Activated naive CD8-positive, alpha-beta T cell treated with anti-CD3 and anti-CD28 coated beads, Interleukin-2, amount 50 U/mL, for 24 hours (primary cell): ENCODE measurements at regions not wholly inside any gene's neighbourhood (a gene's known extent, or its start where the extent isn't known, plus 50 kb on each side); places are given as distances from the start of the nearest gene placed in this dataset.

ENCODE experiments used
- ATAC-seq: fragments of 150-1000 bp; cut with Tn5 transposase; one replicate; pipeline ENCODE4 v1.10.0; 2021
- DNase-seq: peaks from one replicate; pipeline ENCODE4 v3.0.0; 2021
- H3K27ac Mint-ChIP-seq: one replicate; pipeline ENCODE4 v1.8.0; 2021; ENCODE audit warnings: mild to moderate bottlenecking, mixed read lengths
- H3K27me3 Mint-ChIP-seq: one replicate; pipeline ENCODE4 v1.8.0; 2021; ENCODE audit warnings: mixed read lengths
- H3K36me3 Mint-ChIP-seq: one replicate; pipeline ENCODE4 v1.8.0; 2021; ENCODE audit warnings: low read depth, mixed read lengths
- H3K4me1 Mint-ChIP-seq: one replicate; pipeline ENCODE4 v1.8.0; 2021; ENCODE audit warnings: mixed read lengths
- H3K4me3 Mint-ChIP-seq: one replicate; pipeline ENCODE4 v1.8.0; 2021; ENCODE audit warnings: mild to moderate bottlenecking, moderate library complexity, mixed read lengths
- H3K9me3 Mint-ChIP-seq: one replicate; pipeline ENCODE4 v1.8.0; 2021; ENCODE audit warnings: mixed read lengths

GRCh38 chr20:11059659-11060058 lies 385.9 kb upstream of the JAG1 start:
- no peaks in the 10 kb centered on the region for H3K9me3 Mint-ChIP-seq
- H3K27me3 Mint-ChIP-seq, result no peaks in the 10 kb centered on the region
- DNase-seq (no peak), ATAC-seq (no peak)
- no peaks in the 10 kb centered on the region for H3K4me1 Mint-ChIP-seq
- H3K27ac Mint-ChIP-seq, result no peak overlapping the region
- H3K4me3 Mint-ChIP-seq, result no peak overlapping the region
- no peaks in the 10 kb centered on the region for H3K36me3 Mint-ChIP-seq

GRCh38 chr20:11060423-11061185 lies 386.8 kb upstream of the JAG1 start:
- Mint-ChIP-seq H3K9me3 (no peaks in the 10 kb centered on the region), H3K36me3 (no peaks in the 10 kb centered on the region), H3K4me3 (no peak overlapping the region), H3K27me3 (no peaks in the 10 kb centered on the region), H3K27ac (no peak overlapping the region), H3K4me1 (no peaks in the 10 kb centered on the region)
- ATAC-seq, result no peak
- DNase-seq, result no peak

GRCh38 chr20:11063444-11063843 lies 389.6 kb upstream of the JAG1 start:
- H3K27ac Mint-ChIP-seq, result no peak overlapping the region
- H3K4me3 Mint-ChIP-seq, result no peak overlapping the region
- H3K4me1 Mint-ChIP-seq, result no peaks in the 10 kb centered on the region
- H3K9me3 Mint-ChIP-seq, result no peaks in the 10 kb centered on the region
- ATAC-seq (no peak), DNase-seq (no peak)
- no peaks in the 10 kb centered on the region for H3K36me3 Mint-ChIP-seq
- no peaks in the 10 kb centered on the region for H3K27me3 Mint-ChIP-seq

GRCh38 chr20:11064946-11065345 lies 391.1 kb upstream of the JAG1 start:
- Mint-ChIP-seq H3K4me1 (no peaks in the 10 kb centered on the region), H3K27ac (no peak overlapping the region), H3K9me3 (no peaks in the 10 kb centered on the region), H3K36me3 (no peaks in the 10 kb centered on the region), H3K27me3 (peaks cover 2% of the 10 kb centered on the region), H3K4me3 (no peak overlapping the region)
- ATAC-seq (no peak), DNase-seq (no peak)

- Mint-ChIP-seq H3K4me3 (no peak overlapping the region), H3K4me1 (no peaks in the 10 kb centered on the region), H3K9me3 (peaks cover 8% of the 10 kb centered on the region), H3K27me3 (peaks cover 2% of the 10 kb centered on the region), H3K36me3 (no peaks in the 10 kb centered on the region), H3K27ac (no peak overlapping the region)
- DNase-seq (no peak), ATAC-seq (no peak)
Measured at GRCh38 chr20:11067359-11067758, 393.6 kb upstream of the JAG1 start.

GRCh38 chr20:11072982-11073381 lies 399.2 kb upstream of the JAG1 start:
- H3K4me1 Mint-ChIP-seq, result no peaks in the 10 kb centered on the region
- H3K9me3 Mint-ChIP-seq, result peaks cover 16% of the 10 kb centered on the region
- no peak overlapping the region for H3K4me3 Mint-ChIP-seq

GRCh38 chr20:11076434-11077105 lies 402.8 kb upstream of the JAG1 start:
- H3K36me3 Mint-ChIP-seq, result no peaks in the 10 kb centered on the region
- H3K9me3 Mint-ChIP-seq, result peaks cover 15% of the 10 kb centered on the region
- H3K27me3 Mint-ChIP-seq, result no peaks in the 10 kb centered on the region
- ATAC-seq (no peak), DNase-seq (no peak)
- no peak overlapping the region for H3K27ac Mint-ChIP-seq
- no peak overlapping the region for H3K4me3 Mint-ChIP-seq
- H3K4me1 Mint-ChIP-seq, result no peaks in the 10 kb centered on the region

More at GRCh38 chr20:11072982-11073381, 399.2 kb upstream of the JAG1 start:
- Mint-ChIP-seq H3K27ac (no peak overlapping the region), H3K36me3 (no peaks in the 10 kb centered on the region), H3K27me3 (peaks cover 2% of the 10 kb centered on the region)
- no peak for ATAC-seq
- DNase-seq, result no peak

DNA sequence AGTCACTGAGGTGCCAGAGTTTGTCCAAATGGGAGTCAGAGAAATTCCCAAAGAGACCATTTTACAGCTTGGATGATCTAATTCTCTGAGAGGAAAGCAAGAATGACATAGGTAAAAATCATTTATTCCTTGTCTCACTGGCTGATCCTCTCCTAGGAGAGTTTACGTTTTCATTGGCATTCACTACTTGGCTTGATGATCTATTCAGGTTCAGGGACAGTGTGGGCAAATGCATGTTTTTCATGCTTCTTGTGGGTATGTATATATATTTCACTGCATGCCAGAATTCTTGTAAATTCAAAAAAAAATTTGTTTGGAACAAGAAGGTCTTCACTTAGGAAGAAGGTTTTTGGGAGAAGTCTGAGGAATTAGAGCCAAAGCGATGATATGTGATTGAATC lies 403.4 kb upstream of the JAG1 start:
- DNase-seq (no peak), ATAC-seq (no peak)
- Mint-ChIP-seq H3K27ac (no peak overlapping the region), H3K27me3 (no peaks in the 10 kb centered on the region), H3K9me3 (peaks cover 9% of the 10 kb centered on the region), H3K4me1 (no peaks in the 10 kb centered on the region), H3K36me3 (no peaks in the 10 kb centered on the region), H3K4me3 (no peak overlapping the region)

DNA sequence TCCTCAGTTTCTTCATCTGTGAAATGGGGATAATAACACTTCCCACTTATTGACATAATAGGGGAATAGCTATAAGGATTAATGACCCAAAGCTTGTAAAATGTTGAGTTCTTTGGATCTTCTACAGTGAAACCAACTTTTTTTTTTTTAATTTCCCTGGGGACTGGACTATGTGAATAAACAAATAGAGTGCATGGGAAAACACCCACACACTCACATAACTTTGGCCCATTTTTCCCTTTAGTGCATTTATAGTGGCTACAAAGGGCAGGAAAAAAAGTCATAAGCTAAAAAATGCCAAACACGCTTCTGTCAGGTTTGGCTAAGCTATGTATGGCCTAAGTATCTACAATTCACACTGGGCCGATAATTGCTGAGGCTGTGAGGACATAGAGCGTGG lies 406.2 kb upstream of the JAG1 start:
- ATAC-seq, result no peak
- Mint-ChIP-seq H3K9me3 (no peaks in the 10 kb centered on the region), H3K27ac (no peak overlapping the region), H3K4me1 (no peaks in the 10 kb centered on the region), H3K36me3 (no peaks in the 10 kb centered on the region), H3K27me3 (no peaks in the 10 kb centered on the region), H3K4me3 (no peak overlapping the region)
- no peak for DNase-seq

DNA sequence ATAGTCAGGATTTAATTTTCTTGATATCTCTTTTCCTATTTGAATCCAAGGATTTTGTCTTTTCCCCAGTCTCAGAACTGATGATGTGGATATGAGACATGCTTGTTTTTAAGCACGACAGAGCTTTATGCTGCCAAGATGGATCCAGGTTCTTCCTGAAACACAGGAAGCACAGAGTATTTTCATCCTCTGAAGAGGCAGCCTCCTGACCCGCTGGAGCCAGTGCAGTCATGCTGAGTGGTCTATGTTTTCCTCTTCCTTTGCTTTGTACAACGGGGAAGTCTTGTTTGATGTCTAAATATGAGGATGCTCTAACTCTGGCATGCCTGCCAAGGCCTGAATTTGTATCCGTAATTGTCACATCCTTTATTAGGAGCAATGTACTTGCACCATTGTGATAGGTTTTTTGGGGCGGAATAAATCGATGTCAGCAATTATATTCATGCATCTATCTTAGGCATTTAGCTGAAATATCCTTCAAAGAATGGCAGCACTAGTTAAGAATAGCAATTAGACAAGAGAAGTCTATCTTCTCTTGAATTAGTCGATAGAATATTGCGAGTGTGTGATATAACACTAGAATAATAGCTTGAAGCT lies 407.1 kb upstream of the JAG1 start:
- H3K27ac Mint-ChIP-seq, result no peak overlapping the region
- ATAC-seq (no peak), DNase-seq (no peak)
- H3K36me3 Mint-ChIP-seq, result no peaks in the 10 kb centered on the region
- no peaks in the 10 kb centered on the region for H3K27me3 Mint-ChIP-seq
- no peaks in the 10 kb centered on the region for H3K9me3 Mint-ChIP-seq
- no peak overlapping the region for H3K4me3 Mint-ChIP-seq
- no peaks in the 10 kb centered on the region for H3K4me1 Mint-ChIP-seq

GRCh38 chr20:11083841-11084240 lies 410.0 kb upstream of the JAG1 start:
- Mint-ChIP-seq H3K27ac (no peak overlapping the region), H3K9me3 (peaks cover 8% of the 10 kb centered on the region), H3K4me3 (no peak overlapping the region), H3K27me3 (no peaks in the 10 kb centered on the region), H3K4me1 (no peaks in the 10 kb centered on the region), H3K36me3 (no peaks in the 10 kb centered on the region)
- DNase-seq (no peak), ATAC-seq (no peak)

- DNase-seq, result no peak
- ATAC-seq, result no peak
- H3K4me3 Mint-ChIP-seq, result no peak overlapping the region
- H3K27ac Mint-ChIP-seq, result no peak overlapping the region
- no peaks in the 10 kb centered on the region for H3K27me3 Mint-ChIP-seq
- no peaks in the 10 kb centered on the region for H3K36me3 Mint-ChIP-seq
- no peaks in the 10 kb centered on the region for H3K4me1 Mint-ChIP-seq
- H3K9me3 Mint-ChIP-seq, result peaks cover 8% of the 10 kb centered on the region
Measured at GRCh38 chr20:11084508-11084907, 410.7 kb upstream of the JAG1 start.

DNA sequence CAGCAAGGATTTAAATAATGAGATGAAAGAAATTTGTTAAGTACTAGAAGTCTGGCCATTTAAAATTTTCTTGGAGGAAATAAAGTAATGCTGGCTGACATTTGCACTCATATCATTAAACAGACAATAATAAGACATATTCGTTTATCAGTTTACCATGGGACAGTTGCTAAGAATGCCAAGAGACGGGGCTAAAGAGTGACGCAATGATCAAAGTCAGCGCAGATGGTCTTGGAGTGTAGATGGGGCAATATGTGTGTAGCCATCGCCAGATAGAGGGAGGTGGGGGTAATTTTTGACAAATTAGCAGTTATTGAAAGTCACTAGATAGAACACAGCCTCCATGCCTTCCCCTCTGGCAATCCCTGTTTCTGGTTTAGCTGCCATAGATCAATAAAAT lies 413.2 kb upstream of the JAG1 start:
- H3K27me3 Mint-ChIP-seq, result no peaks in the 10 kb centered on the region
- ATAC-seq (no peak), DNase-seq (no peak)
- H3K27ac Mint-ChIP-seq, result no peak overlapping the region
- H3K36me3 Mint-ChIP-seq, result no peaks in the 10 kb centered on the region
- no peaks in the 10 kb centered on the region for H3K4me1 Mint-ChIP-seq
- H3K4me3 Mint-ChIP-seq, result no peak overlapping the region
- peaks cover 8% of the 10 kb centered on the region for H3K9me3 Mint-ChIP-seq

DNA sequence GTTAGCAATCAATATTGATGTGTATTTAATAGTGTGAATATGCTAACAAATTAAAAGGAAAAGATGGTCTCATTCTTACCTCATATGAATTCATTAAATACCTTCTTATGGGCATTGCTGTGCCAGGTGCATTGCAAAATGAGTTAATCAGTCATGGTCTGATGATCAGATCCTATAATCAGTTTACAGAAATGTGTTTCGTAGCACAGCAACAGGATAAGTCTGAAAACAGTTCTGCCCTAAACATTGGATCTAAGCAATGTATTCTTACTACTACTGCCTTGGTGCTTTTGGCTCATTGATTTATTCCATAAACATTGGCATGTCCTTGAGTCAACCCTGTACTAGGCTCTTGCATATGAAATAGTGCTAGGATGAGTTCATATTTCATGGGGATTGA lies 417.0 kb upstream of the JAG1 start:
- no peaks in the 10 kb centered on the region for H3K27me3 Mint-ChIP-seq
- H3K27ac Mint-ChIP-seq, result no peak overlapping the region

GRCh38 chr20:11091511-11091910 lies 417.7 kb upstream of the JAG1 start:
- no peaks in the 10 kb centered on the region for H3K4me1 Mint-ChIP-seq
- H3K9me3 Mint-ChIP-seq, result peaks cover 8% of the 10 kb centered on the region
- no peak for ATAC-seq
- DNase-seq, result no peak
- no peak overlapping the region for H3K4me3 Mint-ChIP-seq
- H3K27ac Mint-ChIP-seq, result no peak overlapping the region
- H3K27me3 Mint-ChIP-seq, result no peaks in the 10 kb centered on the region
- H3K36me3 Mint-ChIP-seq, result no peaks in the 10 kb centered on the region

More for the DNA sequence above, 417.0 kb upstream of the JAG1 start:
- Mint-ChIP-seq H3K36me3 (no peaks in the 10 kb centered on the region), H3K4me3 (no peak overlapping the region), H3K4me1 (no peaks in the 10 kb centered on the region), H3K9me3 (peaks cover 8% of the 10 kb centered on the region)
- ATAC-seq (no peak), DNase-seq (no peak)
